ENCODE measurements at regions not wholly inside any gene's neighbourhood (a gene's known extent, or its start where the extent isn't known, plus 50 kb on each side); places are given as distances from the start of the nearest gene placed in this dataset.

DNA sequence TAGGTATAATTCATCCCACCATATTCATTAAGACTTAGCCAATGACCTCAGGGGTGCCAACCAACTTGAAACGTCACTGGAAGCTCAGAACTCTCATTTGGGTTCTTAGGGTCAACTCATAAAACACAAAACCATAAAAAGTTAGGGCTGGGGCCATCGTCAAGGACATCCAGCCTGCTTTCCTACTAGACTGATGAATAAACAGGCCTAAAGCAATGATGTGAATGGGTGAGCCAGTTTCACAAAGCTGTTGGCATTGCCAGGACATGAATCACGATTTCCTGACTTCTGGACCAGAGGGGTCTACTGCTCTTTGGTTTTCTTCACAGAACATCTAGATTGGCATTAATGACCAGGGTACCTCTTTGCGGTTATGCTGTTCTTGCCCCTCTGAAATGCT is 64.7 kb downstream of the EOMES start:
- TF ChIP-seq, protein P1, sequence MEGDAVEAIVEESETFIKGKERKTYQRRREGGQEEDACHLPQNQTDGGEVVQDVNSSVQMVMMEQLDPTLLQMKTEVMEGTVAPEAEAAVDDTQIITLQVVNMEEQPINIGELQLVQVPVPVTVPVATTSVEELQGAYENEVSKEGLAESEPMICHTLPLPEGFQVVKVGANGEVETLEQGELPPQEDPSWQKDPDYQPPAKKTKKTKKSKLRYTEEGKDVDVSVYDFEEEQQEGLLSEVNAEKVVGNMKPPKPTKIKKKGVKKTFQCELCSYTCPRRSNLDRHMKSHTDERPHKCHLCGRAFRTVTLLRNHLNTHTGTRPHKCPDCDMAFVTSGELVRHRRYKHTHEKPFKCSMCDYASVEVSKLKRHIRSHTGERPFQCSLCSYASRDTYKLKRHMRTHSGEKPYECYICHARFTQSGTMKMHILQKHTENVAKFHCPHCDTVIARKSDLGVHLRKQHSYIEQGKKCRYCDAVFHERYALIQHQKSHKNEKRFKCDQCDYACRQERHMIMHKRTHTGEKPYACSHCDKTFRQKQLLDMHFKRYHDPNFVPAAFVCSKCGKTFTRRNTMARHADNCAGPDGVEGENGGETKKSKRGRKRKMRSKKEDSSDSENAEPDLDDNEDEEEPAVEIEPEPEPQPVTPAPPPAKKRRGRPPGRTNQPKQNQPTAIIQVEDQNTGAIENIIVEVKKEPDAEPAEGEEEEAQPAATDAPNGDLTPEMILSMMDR (IDR thresholded peaks at IDR 0.05; ENCODE audit: control extremely low read depth in 1 of 3, insufficient read depth in 1 of 3, low read depth in 1 of 3, low read length in 3 of 3): no peak
- no peak for TF ChIP-seq POLR2AphosphoS5 (IDR thresholded peaks at IDR 0.05; ENCODE audit: low read depth, low read length)
- no peak for TF ChIP-seq EZH2 (IDR thresholded peaks at IDR 0.05; ENCODE audit: low read depth, low read length, severe bottlenecking)
- no peak for TF ChIP-seq CREB1 (IDR thresholded peaks at IDR 0.05)
- TF ChIP-seq BRCA1 (IDR thresholded peaks at IDR 0.05; ENCODE audit: low read depth, low read length): no peak
- no peak for TF ChIP-seq YY1 (IDR thresholded peaks at IDR 0.05; ENCODE audit: low read depth, low read length)
- TF ChIP-seq, protein P2, sequence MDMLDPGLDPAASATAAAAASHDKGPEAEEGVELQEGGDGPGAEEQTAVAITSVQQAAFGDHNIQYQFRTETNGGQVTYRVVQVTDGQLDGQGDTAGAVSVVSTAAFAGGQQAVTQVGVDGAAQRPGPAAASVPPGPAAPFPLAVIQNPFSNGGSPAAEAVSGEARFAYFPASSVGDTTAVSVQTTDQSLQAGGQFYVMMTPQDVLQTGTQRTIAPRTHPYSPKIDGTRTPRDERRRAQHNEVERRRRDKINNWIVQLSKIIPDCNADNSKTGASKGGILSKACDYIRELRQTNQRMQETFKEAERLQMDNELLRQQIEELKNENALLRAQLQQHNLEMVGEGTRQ (IDR thresholded peaks at IDR 0.05; ENCODE audit: low read length): no peak
- TF ChIP-seq RFX5 (IDR thresholded peaks at IDR 0.05; ENCODE audit: borderline replicate concordance, low read depth, low read length): no peak
- TF ChIP-seq POLR2A (IDR thresholded peaks at IDR 0.05; ENCODE audit: control extremely low read depth in 1 of 2, low read depth in 2 of 2, low read length in 2 of 2): no peak
- no peak for TF ChIP-seq RBBP5 (IDR thresholded peaks at IDR 0.05; ENCODE audit: borderline replicate concordance, low read depth, low read length)
- TF ChIP-seq EGR1 (IDR thresholded peaks at IDR 0.05; ENCODE audit: borderline replicate concordance, low read depth, low read length): no peak

Data from H1 (cell line).